GM12891 (cell line): ENCODE measurements at regions not wholly inside any gene's neighbourhood (a gene's known extent, or its start where the extent isn't known, plus 50 kb on each side); places are given as distances from the start of the nearest gene placed in this dataset.

Experiments used
- DNase-seq: peaks from one replicate; pipeline ENCODE4 v3.0.0; 2011; ENCODE audit warnings: low spot score; ENCODE audit not compliant: insufficient read length
- FAIRE-seq: peaks from 2 replicates; lab custom pipeline; 2011; peaks lifted over from hg19 to GRCh38; lab: Jason Lieb, UNC
- PAX5 ChIP-seq: IDR thresholded peaks from 2 replicates; pipeline ENCODE4 v1.6.1; 2011; ENCODE audit warnings: low read length, moderate library complexity, mild to moderate bottlenecking; ENCODE audit not compliant: insufficient read depth, severe bottlenecking
- POLR2A ChIP-seq: IDR thresholded peaks from 2 replicates; pipeline ENCODE4 v1.6.1; 2011; ENCODE audit warnings: low read depth, low read length, control low read depth
- POLR2AphosphoS5 ChIP-seq: IDR thresholded peaks from 2 replicates; pipeline ENCODE4 v1.6.1; 2011; ENCODE audit warnings: low read depth, low read length, control low read depth
- POU2F2 ChIP-seq: IDR thresholded peaks from 2 replicates; pipeline ENCODE4 v1.6.1; 2011; ENCODE audit warnings: low read depth, mild to moderate bottlenecking, control low read depth, low read length, moderate library complexity
- SPI1 ChIP-seq: IDR thresholded peaks from 2 replicates; pipeline ENCODE4 v1.6.1; 2011; ENCODE audit warnings: low read depth, low read length, control low read depth
- TAF1 ChIP-seq: IDR thresholded peaks from 2 replicates; pipeline ENCODE4 v1.6.1; 2011; ENCODE audit warnings: low read depth, low read length, control low read depth

GRCh38 chr16:54341892-54342776 is 55.5 kb upstream of the IRX3 start:
- DNase-seq: no peak
- FAIRE-seq: no peak
- TF ChIP-seq POLR2A: no peak
- TF ChIP-seq PAX5: no peak
- no peak for TF ChIP-seq POLR2AphosphoS5
- no peak for TF ChIP-seq TAF1
- no peak for TF ChIP-seq SPI1
- no peak for TF ChIP-seq POU2F2

- DNase-seq: no peak
- no peak for FAIRE-seq
- TF ChIP-seq TAF1: no peak
- TF ChIP-seq POU2F2: no peak
- TF ChIP-seq PAX5: no peak
- TF ChIP-seq POLR2A: no peak
- TF ChIP-seq POLR2AphosphoS5: no peak
These were observed 53.9 kb upstream of the IRX3 start for GRCh38 chr16:54340531-54340930.

- FAIRE-seq (no peak), DNase-seq (no peak)
- no peak for TF ChIP-seq POLR2AphosphoS5
- TF ChIP-seq PAX5: no peak
- no peak for TF ChIP-seq TAF1
These were observed 50.1 kb upstream of the IRX3 start for GRCh38 chr16:54336631-54337204.
